ENCODE measurements at regions not wholly inside any gene's neighbourhood (a gene's known extent, or its start where the extent isn't known, plus 50 kb on each side); places are given as distances from the start of the nearest gene placed in this dataset.
"Not testable (repeated sequence)": the region's sequence is repeated elsewhere in the genome, so short reads cannot be mapped to it uniquely, and the experiment has no call there.

DNA sequence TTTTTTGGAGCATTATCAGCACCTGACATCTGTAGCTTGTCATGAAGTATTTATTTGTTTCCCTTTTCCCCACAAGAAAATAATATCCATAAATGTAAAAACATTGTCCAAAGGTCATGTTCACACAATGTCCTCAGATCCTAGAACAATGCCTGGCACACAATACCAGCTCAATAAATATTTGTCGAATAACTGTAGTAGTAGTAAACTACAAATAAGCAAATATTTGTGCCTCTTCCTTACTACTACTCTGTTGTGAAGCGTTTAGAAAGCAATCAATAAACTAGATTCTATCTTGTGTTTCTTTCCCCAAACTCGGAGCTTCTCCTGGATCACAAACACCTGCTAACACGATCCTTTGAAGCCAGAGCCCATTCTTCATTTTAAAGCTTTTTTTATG lies 459.6 kb upstream of the NECTIN3 start:
- intact Hi-C loops (cut with micrococcal nuclease): no loop called here
- H3K4me1 Mint-ChIP-seq (ENCODE audit: low read depth): no peaks in the 10 kb centered on the region
- H3K36me3 Mint-ChIP-seq (ENCODE audit: low read depth): no peaks in the 10 kb centered on the region
- H3K9me3 Mint-ChIP-seq: peaks cover 14% of the 10 kb centered on the region
- H3K27ac Mint-ChIP-seq: no peak overlapping the region
- no peak overlapping the region for H3K4me3 Mint-ChIP-seq
- H3K27me3 Mint-ChIP-seq: no peaks in the 10 kb centered on the region

GRCh38 chr3:110614186-110614585 lies 457.4 kb upstream of the NECTIN3 start:
- Mint-ChIP-seq H3K36me3 (ENCODE audit: low read depth) (no peaks in the 10 kb centered on the region), H3K4me3 (no peak overlapping the region), H3K27ac (no peak overlapping the region), H3K27me3 (no peaks in the 10 kb centered on the region), H3K4me1 (ENCODE audit: low read depth) (no peaks in the 10 kb centered on the region), H3K9me3 (no peaks in the 10 kb centered on the region)
- intact Hi-C loops (cut with micrococcal nuclease): no loop called here

DNA sequence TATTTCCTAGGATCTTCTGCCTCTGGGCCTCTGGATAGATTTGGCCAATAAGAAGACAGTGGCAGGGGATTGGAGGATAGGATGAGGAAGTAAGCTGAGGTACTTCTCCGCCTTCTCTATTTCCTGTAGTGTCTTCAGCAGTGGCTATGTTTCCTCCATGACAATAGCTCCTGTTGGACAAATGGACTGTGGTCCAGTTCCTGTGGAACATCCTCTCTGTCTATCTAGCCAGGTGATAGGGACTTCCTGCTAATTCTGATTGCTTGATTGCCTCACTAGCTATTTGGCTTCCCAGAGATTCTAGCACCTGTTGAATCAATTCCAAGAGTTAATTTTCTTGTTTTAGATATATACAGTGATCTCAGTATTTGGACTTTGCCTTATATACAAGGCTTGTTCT lies 456.2 kb upstream of the NECTIN3 start:
- intact Hi-C loops (cut with micrococcal nuclease): no loop called here
- H3K9me3 Mint-ChIP-seq: no peaks in the 10 kb centered on the region
- no peaks in the 10 kb centered on the region for H3K4me1 Mint-ChIP-seq (ENCODE audit: low read depth)

DNA sequence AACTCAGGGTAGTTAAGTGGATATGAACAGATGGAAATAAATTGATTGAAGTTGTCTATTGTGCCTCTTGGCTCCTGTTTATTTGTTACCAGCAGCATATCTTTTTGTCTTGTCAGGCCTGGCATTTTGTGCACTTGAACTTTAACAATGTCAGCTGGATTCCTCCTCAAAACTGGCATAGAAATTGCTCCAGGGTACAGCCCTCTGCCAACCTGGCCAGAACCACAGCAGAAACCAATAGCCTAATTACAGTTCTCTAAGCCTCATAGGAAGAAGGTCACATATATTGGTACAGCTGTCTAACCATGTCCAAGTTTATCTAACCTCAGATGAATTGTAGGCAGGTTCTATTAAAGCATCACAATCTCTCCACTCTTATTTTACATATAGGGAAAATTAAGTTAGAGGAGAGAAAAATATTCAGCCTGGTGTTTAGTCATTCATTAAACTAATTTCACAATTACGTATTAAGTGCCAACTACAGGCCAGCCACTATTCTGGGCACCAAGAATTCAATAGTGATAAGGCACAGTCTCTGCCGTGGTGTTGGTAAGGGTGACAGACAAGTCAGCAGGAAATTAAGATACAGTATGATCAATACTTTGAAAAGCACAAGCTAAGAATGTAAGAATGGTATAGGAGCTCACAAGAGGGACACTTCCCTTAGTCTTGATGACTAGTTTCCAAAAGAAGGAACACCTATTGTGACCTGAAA lies 452.9 kb upstream of the NECTIN3 start:
- intact Hi-C loops (cut with micrococcal nuclease): no loop called here
- H3K4me3 Mint-ChIP-seq: no peak overlapping the region
- no peaks in the 10 kb centered on the region for H3K9me3 Mint-ChIP-seq
- H3K27me3 Mint-ChIP-seq: no peaks in the 10 kb centered on the region
- no peaks in the 10 kb centered on the region for H3K4me1 Mint-ChIP-seq (ENCODE audit: low read depth)
- no peak overlapping the region for H3K27ac Mint-ChIP-seq
- H3K36me3 Mint-ChIP-seq (ENCODE audit: low read depth): no peaks in the 10 kb centered on the region

More for the DNA sequence above, 456.2 kb upstream of the NECTIN3 start:
- H3K4me3 Mint-ChIP-seq: no peak overlapping the region
- H3K27ac Mint-ChIP-seq: no peak overlapping the region
- H3K36me3 Mint-ChIP-seq (ENCODE audit: low read depth): no peaks in the 10 kb centered on the region
- H3K27me3 Mint-ChIP-seq: no peaks in the 10 kb centered on the region

- no peak overlapping the region for H3K27ac Mint-ChIP-seq
- no peaks in the 10 kb centered on the region for H3K4me1 Mint-ChIP-seq (ENCODE audit: low read depth)
- no peaks in the 10 kb centered on the region for H3K27me3 Mint-ChIP-seq
- intact Hi-C loops (cut with micrococcal nuclease): no loop called here
- no peaks in the 10 kb centered on the region for H3K9me3 Mint-ChIP-seq
- no peaks in the 10 kb centered on the region for H3K36me3 Mint-ChIP-seq (ENCODE audit: low read depth)
- H3K4me3 Mint-ChIP-seq: no peak overlapping the region
Measured at GRCh38 chr3:110620118-110620517, 451.5 kb upstream of the NECTIN3 start.

DNA sequence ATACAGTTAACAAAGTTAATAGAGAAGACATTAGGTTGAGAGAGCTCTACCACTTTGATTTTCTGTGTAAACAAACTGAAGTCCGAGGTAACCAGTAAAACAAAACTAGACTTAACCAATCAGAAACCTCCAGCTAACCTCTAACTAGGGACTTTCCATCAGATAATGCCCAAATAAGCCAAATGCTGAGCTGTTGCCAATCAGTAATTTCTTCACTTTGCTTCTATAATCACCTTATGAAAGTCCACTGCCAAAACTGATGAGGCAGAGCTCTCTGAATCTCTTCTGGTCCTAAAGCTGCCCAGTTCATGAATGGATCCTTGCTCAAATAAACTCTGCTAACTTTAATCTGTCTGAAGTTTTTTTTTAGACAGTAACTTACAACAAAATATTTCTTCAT lies 448.0 kb upstream of the NECTIN3 start:
- H3K4me3 Mint-ChIP-seq: no peak overlapping the region
- H3K9me3 Mint-ChIP-seq: no peaks in the 10 kb centered on the region
- H3K4me1 Mint-ChIP-seq (ENCODE audit: low read depth): peaks cover 4% of the 10 kb centered on the region
- intact Hi-C loops (cut with micrococcal nuclease): no loop called here
- no peaks in the 10 kb centered on the region for H3K36me3 Mint-ChIP-seq (ENCODE audit: low read depth)
- H3K27ac Mint-ChIP-seq: no peak overlapping the region
- H3K27me3 Mint-ChIP-seq: no peaks in the 10 kb centered on the region

GRCh38 chr3:110624576-110624975 lies 447.0 kb upstream of the NECTIN3 start:
- Mint-ChIP-seq H3K4me3 (no peak overlapping the region), H3K27ac (no peak overlapping the region), H3K36me3 (ENCODE audit: low read depth) (no peaks in the 10 kb centered on the region), H3K9me3 (no peaks in the 10 kb centered on the region), H3K4me1 (ENCODE audit: low read depth) (peaks cover 4% of the 10 kb centered on the region), H3K27me3 (no peaks in the 10 kb centered on the region)
- intact Hi-C loops (cut with micrococcal nuclease): no loop called here

DNA sequence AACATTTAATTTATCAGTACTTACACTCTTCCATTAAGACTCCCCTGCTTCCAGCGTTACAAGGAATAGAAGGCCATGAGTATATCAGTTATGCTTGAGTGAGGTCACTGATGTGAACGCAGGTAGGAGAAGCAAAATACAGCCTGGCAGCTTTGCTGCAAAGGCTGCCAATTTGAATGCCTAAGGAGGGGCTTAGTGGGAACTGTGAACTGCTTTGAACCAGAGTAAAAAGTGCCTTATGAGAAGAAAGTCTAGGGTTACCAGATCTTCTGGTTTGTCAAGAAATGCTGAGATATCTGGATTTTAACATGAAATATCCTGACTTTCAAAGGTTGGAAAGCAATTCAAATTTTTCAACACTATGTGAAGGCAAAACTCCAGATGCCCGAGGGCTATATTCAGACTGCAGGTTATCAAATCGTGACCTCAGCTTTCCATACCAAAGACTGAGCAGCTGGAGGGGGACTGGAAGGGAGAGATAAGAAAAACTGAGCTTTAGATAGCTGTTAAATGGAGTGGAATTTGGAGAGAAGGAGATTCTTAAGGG lies 446.3 kb upstream of the NECTIN3 start:
- peaks cover 4% of the 10 kb centered on the region for H3K4me1 Mint-ChIP-seq (ENCODE audit: low read depth)
- H3K27ac Mint-ChIP-seq: no peak overlapping the region
- no peaks in the 10 kb centered on the region for H3K36me3 Mint-ChIP-seq (ENCODE audit: low read depth)
- H3K9me3 Mint-ChIP-seq: no peaks in the 10 kb centered on the region
- no peaks in the 10 kb centered on the region for H3K27me3 Mint-ChIP-seq
- no peak overlapping the region for H3K4me3 Mint-ChIP-seq
- intact Hi-C loops (cut with micrococcal nuclease): no loop called here

GRCh38 chr3:110626652-110627111 lies 444.9 kb upstream of the NECTIN3 start:
- H3K27me3 Mint-ChIP-seq; H3K9me3 Mint-ChIP-seq; H3K27ac Mint-ChIP-seq; H3K4me1 Mint-ChIP-seq (ENCODE audit: low read depth); H3K36me3 Mint-ChIP-seq (ENCODE audit: low read depth); intact Hi-C loops (cut with micrococcal nuclease): not testable (repeated sequence)
- H3K4me3 Mint-ChIP-seq: peak overlapping the region; percentile 58

GRCh38 chr3:110628650-110629301 lies 442.8 kb upstream of the NECTIN3 start:
- no peaks in the 10 kb centered on the region for H3K27me3 Mint-ChIP-seq
- H3K27ac Mint-ChIP-seq: no peak overlapping the region
- intact Hi-C loops (cut with micrococcal nuclease): no loop called here

DNA sequence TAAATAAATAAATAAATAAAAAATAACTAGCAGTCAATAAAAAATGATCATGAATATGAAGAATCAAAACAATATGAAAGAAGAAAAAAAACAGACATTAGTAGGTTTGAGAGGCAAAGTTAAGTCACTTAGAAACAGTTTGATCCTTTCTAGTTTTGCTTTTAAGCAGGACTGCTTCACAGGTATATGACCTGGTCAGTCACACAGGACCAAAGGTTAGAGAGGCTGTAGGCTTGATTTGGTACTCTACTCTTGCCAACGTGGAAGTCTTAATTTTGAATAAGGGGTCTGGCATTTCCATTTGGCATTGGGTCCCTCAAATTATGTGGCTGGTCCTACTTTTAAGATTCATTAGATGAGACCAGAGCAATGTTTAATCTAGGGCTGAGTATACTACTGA lies 441.7 kb upstream of the NECTIN3 start:
- intact Hi-C loops (cut with micrococcal nuclease): no loop called here
- Mint-ChIP-seq H3K27me3 (no peaks in the 10 kb centered on the region), H3K27ac (no peak overlapping the region), H3K36me3 (ENCODE audit: low read depth) (no peaks in the 10 kb centered on the region), H3K4me1 (ENCODE audit: low read depth) (peaks cover 4% of the 10 kb centered on the region), H3K4me3 (no peak overlapping the region), H3K9me3 (no peaks in the 10 kb centered on the region)

More at GRCh38 chr3:110628650-110629301, 442.8 kb upstream of the NECTIN3 start:
- Mint-ChIP-seq H3K4me3 (no peak overlapping the region), H3K36me3 (ENCODE audit: low read depth) (no peaks in the 10 kb centered on the region), H3K4me1 (ENCODE audit: low read depth) (peaks cover 4% of the 10 kb centered on the region), H3K9me3 (no peaks in the 10 kb centered on the region)

- Mint-ChIP-seq H3K4me3 (no peak overlapping the region), H3K27me3 (no peaks in the 10 kb centered on the region), H3K27ac (no peak overlapping the region), H3K4me1 (ENCODE audit: low read depth) (no peaks in the 10 kb centered on the region), H3K36me3 (ENCODE audit: low read depth) (no peaks in the 10 kb centered on the region), H3K9me3 (peaks cover 14% of the 10 kb centered on the region)
- intact Hi-C loops (cut with micrococcal nuclease): no loop called here
Measured at GRCh38 chr3:110644203-110644602, 427.4 kb upstream of the NECTIN3 start.

DNA sequence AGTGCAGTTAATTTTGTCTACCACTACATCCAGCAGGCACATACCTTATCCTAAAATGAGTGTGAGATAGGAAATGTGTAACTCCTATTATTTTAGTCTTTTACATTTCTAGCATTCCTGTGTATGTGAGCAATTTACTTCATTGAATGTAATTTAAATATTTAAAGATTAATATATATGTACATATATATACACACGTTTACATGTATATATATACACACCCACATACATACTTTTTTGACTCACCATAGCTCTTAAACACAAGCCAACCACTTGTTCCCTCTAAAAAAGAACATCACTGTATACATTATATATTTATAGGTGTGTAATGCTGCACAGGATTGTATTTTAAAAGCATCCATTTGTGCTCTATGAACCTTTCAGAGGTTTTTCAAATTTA lies 425.6 kb upstream of the NECTIN3 start:
- H3K36me3 Mint-ChIP-seq (ENCODE audit: low read depth): no peaks in the 10 kb centered on the region
- no peaks in the 10 kb centered on the region for H3K4me1 Mint-ChIP-seq (ENCODE audit: low read depth)
- H3K9me3 Mint-ChIP-seq: peaks cover 14% of the 10 kb centered on the region
- H3K27me3 Mint-ChIP-seq: no peaks in the 10 kb centered on the region
- no peak overlapping the region for H3K4me3 Mint-ChIP-seq
- intact Hi-C loops (cut with micrococcal nuclease): no loop called here
- H3K27ac Mint-ChIP-seq: no peak overlapping the region

- H3K27ac Mint-ChIP-seq: no peak overlapping the region
- no peaks in the 10 kb centered on the region for H3K36me3 Mint-ChIP-seq (ENCODE audit: low read depth)
- H3K4me3 Mint-ChIP-seq: no peak overlapping the region
- H3K4me1 Mint-ChIP-seq (ENCODE audit: low read depth): no peaks in the 10 kb centered on the region
- intact Hi-C loops (cut with micrococcal nuclease): no loop called here
- H3K27me3 Mint-ChIP-seq: no peaks in the 10 kb centered on the region
- peaks cover 14% of the 10 kb centered on the region for H3K9me3 Mint-ChIP-seq
Measured at GRCh38 chr3:110646496-110646895, 425.1 kb upstream of the NECTIN3 start.
